ENCODE measurements at regions not wholly inside any gene's neighbourhood (a gene's known extent, or its start where the extent isn't known, plus 50 kb on each side); places are given as distances from the start of the nearest gene placed in this dataset.

DNA sequence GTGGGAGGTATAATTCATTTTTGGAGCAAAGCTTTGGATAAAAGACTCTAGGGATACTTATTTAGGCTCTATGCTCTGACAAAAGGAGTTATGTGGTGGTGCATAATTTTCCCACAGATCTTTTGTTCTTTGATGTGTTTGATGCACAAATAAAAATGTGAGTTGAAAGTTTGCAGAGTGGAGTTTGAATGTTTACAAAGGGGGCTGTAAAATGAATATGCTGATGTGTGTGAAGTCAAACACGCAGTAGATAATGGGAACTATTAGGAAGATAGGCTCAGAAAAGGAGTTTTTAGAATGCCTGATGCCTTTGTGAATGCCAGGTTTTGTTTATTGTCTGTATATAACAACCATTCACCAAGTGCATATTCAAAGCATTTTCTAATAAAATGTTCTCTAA lies 545.0 kb upstream of the EPHA7 start:
- Mint-ChIP-seq H3K27ac (no peak overlapping the region), H3K9me3 (peaks cover 40% of the 10 kb centered on the region), H3K36me3 (ENCODE audit: low read depth) (no peaks in the 10 kb centered on the region), H3K4me1 (ENCODE audit: low read depth) (no peaks in the 10 kb centered on the region), H3K4me3 (no peak overlapping the region), H3K27me3 (ENCODE audit: insufficient read depth) (no peaks in the 10 kb centered on the region)
- DNase-seq = no peak
- TF ChIP-seq, protein P1, sequence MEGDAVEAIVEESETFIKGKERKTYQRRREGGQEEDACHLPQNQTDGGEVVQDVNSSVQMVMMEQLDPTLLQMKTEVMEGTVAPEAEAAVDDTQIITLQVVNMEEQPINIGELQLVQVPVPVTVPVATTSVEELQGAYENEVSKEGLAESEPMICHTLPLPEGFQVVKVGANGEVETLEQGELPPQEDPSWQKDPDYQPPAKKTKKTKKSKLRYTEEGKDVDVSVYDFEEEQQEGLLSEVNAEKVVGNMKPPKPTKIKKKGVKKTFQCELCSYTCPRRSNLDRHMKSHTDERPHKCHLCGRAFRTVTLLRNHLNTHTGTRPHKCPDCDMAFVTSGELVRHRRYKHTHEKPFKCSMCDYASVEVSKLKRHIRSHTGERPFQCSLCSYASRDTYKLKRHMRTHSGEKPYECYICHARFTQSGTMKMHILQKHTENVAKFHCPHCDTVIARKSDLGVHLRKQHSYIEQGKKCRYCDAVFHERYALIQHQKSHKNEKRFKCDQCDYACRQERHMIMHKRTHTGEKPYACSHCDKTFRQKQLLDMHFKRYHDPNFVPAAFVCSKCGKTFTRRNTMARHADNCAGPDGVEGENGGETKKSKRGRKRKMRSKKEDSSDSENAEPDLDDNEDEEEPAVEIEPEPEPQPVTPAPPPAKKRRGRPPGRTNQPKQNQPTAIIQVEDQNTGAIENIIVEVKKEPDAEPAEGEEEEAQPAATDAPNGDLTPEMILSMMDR (IDR thresholded peaks at IDR 0.05) = no peak

DNA sequence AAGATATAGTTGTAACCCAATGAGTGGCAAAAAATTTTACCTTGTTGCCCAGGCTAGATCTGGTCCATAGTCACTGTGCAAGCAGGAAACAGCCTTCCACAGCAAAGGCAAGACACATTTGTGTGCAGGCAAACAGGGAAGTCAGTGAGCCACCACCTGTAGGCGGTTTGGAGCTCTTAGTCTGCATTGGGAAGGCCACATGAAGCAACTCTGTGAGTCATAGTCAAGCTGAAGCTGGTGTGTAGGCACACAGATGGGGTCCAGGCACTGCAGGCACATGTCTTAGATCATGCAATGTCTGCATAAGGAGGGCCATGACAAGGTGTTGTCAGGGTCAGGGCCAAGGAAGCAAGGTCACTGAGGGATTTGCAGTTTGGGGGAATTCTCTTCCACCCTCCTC lies 543.2 kb upstream of the EPHA7 start:
- no peaks in the 10 kb centered on the region; the same call in 1 of the 2 replicates for H3K36me3 Mint-ChIP-seq (ENCODE audit: low read depth)
- TF ChIP-seq, protein P1 (IDR thresholded peaks at IDR 0.05) = no peak
- H3K4me3 Mint-ChIP-seq = no peak overlapping the region

DNA sequence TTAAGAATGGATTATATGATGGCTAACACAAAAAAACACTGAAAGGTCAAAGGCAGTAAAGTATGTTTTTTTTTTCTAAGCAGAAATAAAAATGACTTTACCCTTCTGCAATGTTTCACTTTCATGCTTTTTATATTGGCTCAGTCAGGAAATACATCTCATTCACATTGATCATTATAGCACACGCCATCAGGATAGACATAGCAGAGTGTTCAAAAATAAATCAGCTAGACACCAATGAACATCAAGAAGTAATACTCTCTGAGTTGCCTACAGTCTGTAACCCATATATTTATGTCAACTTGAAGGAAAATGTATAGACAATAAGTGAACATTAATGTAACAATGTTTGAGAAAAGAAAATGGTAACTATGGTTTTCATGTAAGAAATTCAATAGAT lies 535.2 kb upstream of the EPHA7 start:
- H3K4me3 Mint-ChIP-seq = no peak overlapping the region
- TF ChIP-seq, protein P1 (IDR thresholded peaks at IDR 0.05) = no peak
- H3K27me3 Mint-ChIP-seq (ENCODE audit: insufficient read depth) = no peaks in the 10 kb centered on the region
- no peak overlapping the region for H3K27ac Mint-ChIP-seq
- no peaks in the 10 kb centered on the region; the same call in 1 of the 2 replicates for H3K36me3 Mint-ChIP-seq (ENCODE audit: low read depth)
- peaks cover 28% of the 10 kb centered on the region for H3K9me3 Mint-ChIP-seq
- H3K4me1 Mint-ChIP-seq (ENCODE audit: low read depth) = no peaks in the 10 kb centered on the region
- no peak for DNase-seq

More for the DNA sequence above, 543.2 kb upstream of the EPHA7 start:
- no peaks in the 10 kb centered on the region for H3K27me3 Mint-ChIP-seq (ENCODE audit: insufficient read depth)
- no peak for DNase-seq
- no peaks in the 10 kb centered on the region for H3K4me1 Mint-ChIP-seq (ENCODE audit: low read depth)
- no peak overlapping the region for H3K27ac Mint-ChIP-seq
- H3K9me3 Mint-ChIP-seq = peaks cover 36% of the 10 kb centered on the region

DNA sequence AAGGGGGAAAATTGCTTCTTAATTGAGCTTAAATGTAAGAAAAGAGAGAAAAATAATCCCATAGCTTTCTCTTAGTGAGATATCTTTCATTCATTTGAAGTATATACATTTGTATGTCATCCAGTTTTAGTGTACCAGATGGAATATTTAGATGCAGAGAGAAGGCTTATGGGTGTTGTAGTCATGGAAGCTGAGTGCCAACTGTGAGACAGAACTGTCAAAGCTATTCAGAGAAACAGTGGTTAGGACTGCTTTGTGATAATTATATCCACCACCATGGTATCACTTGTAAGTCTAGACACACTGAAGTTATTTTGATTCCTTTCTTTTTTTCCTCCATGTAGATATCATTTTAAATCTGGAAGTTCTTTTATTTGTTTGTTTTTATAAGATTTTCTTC lies 524.3 kb upstream of the EPHA7 start:
- no peaks in the 10 kb centered on the region for H3K4me1 Mint-ChIP-seq (ENCODE audit: low read depth)
- no peak overlapping the region for H3K27ac Mint-ChIP-seq
- no peaks in the 10 kb centered on the region for H3K27me3 Mint-ChIP-seq (ENCODE audit: insufficient read depth)
- no peaks in the 10 kb centered on the region for H3K36me3 Mint-ChIP-seq (ENCODE audit: low read depth)
- H3K9me3 Mint-ChIP-seq = peaks cover 34% of the 10 kb centered on the region
- H3K4me3 Mint-ChIP-seq = no peak overlapping the region
- no peak for DNase-seq
- TF ChIP-seq, protein P1 (IDR thresholded peaks at IDR 0.05) = no peak

DNA sequence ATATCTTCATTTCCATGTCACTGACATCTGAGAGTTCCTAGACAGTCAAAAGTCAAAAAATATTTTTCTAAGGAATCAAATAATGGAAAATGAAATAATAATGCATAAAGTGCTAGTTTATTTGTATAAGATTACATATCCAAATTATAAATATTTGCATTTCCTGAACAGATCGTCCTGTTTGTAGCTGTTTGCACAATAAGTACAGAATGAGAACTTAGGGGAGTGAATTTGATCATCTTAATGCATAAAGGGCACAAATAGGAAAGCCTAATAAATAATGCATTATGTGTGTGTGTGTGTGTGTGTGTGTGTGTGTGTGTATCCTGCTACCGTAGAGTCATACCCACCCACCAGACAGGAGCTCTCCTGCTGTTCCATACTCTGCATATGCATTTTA lies 521.0 kb upstream of the EPHA7 start:
- DNase-seq = no peak
- no peaks in the 10 kb centered on the region for H3K27me3 Mint-ChIP-seq (ENCODE audit: insufficient read depth)
- H3K36me3 Mint-ChIP-seq (ENCODE audit: low read depth) = no peaks in the 10 kb centered on the region
- H3K9me3 Mint-ChIP-seq = peaks cover 47% of the 10 kb centered on the region
- no peak overlapping the region for H3K4me3 Mint-ChIP-seq
- no peaks in the 10 kb centered on the region for H3K4me1 Mint-ChIP-seq (ENCODE audit: low read depth)
- H3K27ac Mint-ChIP-seq = no peak overlapping the region
- TF ChIP-seq, protein P1 (IDR thresholded peaks at IDR 0.05) = no peak

DNA sequence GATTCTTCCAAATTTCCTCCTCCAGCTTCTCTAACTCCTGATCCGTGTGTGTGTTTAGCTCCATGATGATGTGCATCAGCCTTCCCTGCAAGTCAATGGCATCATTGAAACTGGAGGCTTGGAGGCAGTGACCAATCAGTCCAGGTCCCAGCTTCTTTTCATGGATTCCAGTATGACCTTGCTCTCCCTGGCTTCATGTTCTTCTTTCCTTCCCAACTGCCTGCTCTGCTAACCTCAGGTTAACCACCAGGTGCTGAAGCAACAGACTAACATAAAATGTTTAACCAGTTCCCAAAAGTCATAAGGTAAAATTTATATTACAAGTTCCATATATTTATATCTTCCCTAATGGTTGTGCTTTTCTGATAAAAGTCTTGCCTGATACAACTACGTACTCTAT lies 512.8 kb upstream of the EPHA7 start:
- TF ChIP-seq, protein P1 (IDR thresholded peaks at IDR 0.05) = no peak
- Mint-ChIP-seq H3K27ac (no peak overlapping the region), H3K4me1 (ENCODE audit: low read depth) (no peaks in the 10 kb centered on the region), H3K27me3 (ENCODE audit: insufficient read depth) (no peaks in the 10 kb centered on the region), H3K36me3 (ENCODE audit: low read depth) (no peaks in the 10 kb centered on the region), H3K9me3 (peaks cover 25% of the 10 kb centered on the region), H3K4me3 (no peak overlapping the region)
- DNase-seq = no peak
